Duodenal mucosa (tissue), 2 donors: ENCODE measurements at regions not wholly inside any gene's neighbourhood (a gene's known extent, or its start where the extent isn't known, plus 50 kb on each side); places are given as distances from the start of the nearest gene placed in this dataset.
"Not testable (repeated sequence)": the region's sequence is repeated elsewhere in the genome, so short reads cannot be mapped to it uniquely, and the experiment has no call there.

Experiments used
- H3K27ac ChIP-seq: one replicate; pipeline ENCODE4 v1.7.0; 2013; ENCODE audit warnings: low read depth, low read length
- H3K27me3 ChIP-seq, 2 donors: one replicate each; pipeline ENCODE4 v1.7.0; 2013; ENCODE audit warnings: low read length in 2 of 2, control low read depth in 1 of 2; ENCODE audit not compliant: insufficient read depth in 2 of 2, control insufficient read depth in 1 of 2
- H3K36me3 ChIP-seq, 2 donors: one replicate each; pipeline ENCODE4 v1.7.0; 2013; ENCODE audit warnings: low read length in 2 of 2, control low read depth in 1 of 2; ENCODE audit not compliant: insufficient read depth in 2 of 2, control insufficient read depth in 1 of 2
- H3K4me1 ChIP-seq, 2 donors: one replicate each; pipeline ENCODE4 v1.7.0; 2013; ENCODE audit warnings: low read length in 2 of 2, control low read depth in 1 of 2; ENCODE audit not compliant: insufficient read depth in 2 of 2, control insufficient read depth in 1 of 2
- H3K4me3 ChIP-seq, 2 donors: one replicate each; pipeline ENCODE4 v1.7.0; 2013; ENCODE audit warnings: low read length in 2 of 2, low read depth in 1 of 2
- H3K9ac ChIP-seq, 2 donors: one replicate each; pipeline ENCODE4 v1.7.0; 2013; ENCODE audit warnings: low read length in 2 of 2, low read depth in 1 of 2
- H3K9me3 ChIP-seq, 2 donors: one replicate each; pipeline ENCODE4 v1.7.0; 2013; ENCODE audit warnings: low read length in 2 of 2, control low read depth in 1 of 2; ENCODE audit not compliant: control insufficient read depth in 1 of 2

DNA sequence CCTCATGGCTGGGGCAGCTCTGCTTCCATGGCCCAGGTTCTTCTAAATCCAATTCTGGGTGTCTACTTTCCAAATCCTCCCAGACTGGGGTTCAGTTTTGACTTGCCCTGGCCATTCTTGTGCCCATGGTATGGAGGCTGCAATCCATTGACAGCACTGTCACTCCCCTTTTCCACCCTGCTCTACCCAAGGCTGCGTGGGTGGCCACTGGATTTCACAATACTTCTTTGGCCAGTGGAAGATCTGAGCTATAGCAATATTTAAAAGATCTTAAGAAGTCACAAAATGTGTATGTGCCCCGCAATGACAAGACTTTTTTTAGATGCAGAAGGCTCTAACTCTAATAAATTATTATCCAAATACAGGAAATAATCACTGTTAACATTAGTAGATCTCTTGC is 329.4 kb upstream of the CCL2 start:
- H3K27me3 ChIP-seq = peaks cover 0 to 4% of the 10 kb centered on the region in 2 donors
- H3K9ac ChIP-seq = no peak overlapping the region
- H3K4me3 ChIP-seq = no peak overlapping the region
- H3K4me1 ChIP-seq = no peaks in the 10 kb centered on the region
- no peaks in the 10 kb centered on the region for H3K36me3 ChIP-seq
- no peaks in the 10 kb centered on the region for H3K9me3 ChIP-seq
- H3K27ac ChIP-seq = no peak overlapping the region

DNA sequence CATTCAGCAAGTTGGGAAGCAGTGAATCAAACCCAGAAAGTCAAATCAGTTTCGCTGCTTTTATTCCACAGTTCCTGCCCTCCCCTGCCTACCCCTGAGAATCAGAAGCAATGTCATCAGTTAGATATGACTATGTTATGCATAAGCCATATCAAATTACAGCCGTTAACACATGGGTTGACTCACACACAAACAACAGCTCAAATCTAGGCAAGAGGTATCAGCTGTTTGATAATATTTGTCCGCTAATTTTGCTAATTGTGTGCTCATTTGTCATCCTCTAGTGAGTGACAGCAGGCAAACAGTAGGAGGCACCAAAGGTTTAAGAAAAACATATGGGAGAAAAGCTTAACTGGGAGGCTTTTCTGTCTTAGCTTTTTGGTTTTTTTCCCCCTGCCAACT is 327.4 kb upstream of the CCL2 start:
- Histone ChIP-seq H3K27me3 (peaks cover 0 to 4% of the 10 kb centered on the region in 2 donors), H3K4me3 (no peak overlapping the region), H3K9ac (no peak overlapping the region), H3K4me1 (no peaks in the 10 kb centered on the region), H3K9me3 (no peaks in the 10 kb centered on the region), H3K27ac (no peak overlapping the region), H3K36me3 (no peaks in the 10 kb centered on the region)

DNA sequence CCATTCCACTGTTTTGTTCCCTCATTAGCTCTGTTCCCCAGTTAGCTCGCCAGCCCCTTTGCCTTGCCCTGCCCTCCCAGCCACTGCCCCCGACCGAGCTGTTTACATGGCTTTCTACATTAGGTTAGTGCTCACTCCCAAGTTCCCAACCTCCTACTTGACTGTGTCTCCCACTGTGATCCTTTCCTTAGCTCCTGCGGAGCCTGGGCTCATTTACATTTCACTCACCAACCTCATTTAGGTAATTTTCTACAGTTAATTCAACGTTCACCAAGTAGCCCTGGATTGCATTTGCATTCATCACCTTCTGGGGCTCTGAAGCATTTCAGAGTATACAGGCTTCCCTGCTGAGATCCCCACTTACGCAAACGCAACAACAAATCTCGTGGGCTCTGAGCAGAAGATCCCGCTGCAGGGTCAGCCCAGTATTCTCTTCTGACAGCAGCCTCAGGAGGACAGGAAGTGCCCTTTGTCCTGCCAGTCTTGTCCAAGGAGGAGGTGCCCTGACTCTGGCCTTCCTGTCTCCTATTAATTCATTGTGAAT is 325.8 kb upstream of the CCL2 start:
- Histone ChIP-seq H3K36me3 (no peaks in the 10 kb centered on the region), H3K27me3 (peaks cover 0 to 4% of the 10 kb centered on the region in 2 donors), H3K9me3 (no peaks in the 10 kb centered on the region), H3K9ac (no peak overlapping the region), H3K27ac (no peak overlapping the region), H3K4me1 (no peaks in the 10 kb centered on the region), H3K4me3 (no peak overlapping the region)

DNA sequence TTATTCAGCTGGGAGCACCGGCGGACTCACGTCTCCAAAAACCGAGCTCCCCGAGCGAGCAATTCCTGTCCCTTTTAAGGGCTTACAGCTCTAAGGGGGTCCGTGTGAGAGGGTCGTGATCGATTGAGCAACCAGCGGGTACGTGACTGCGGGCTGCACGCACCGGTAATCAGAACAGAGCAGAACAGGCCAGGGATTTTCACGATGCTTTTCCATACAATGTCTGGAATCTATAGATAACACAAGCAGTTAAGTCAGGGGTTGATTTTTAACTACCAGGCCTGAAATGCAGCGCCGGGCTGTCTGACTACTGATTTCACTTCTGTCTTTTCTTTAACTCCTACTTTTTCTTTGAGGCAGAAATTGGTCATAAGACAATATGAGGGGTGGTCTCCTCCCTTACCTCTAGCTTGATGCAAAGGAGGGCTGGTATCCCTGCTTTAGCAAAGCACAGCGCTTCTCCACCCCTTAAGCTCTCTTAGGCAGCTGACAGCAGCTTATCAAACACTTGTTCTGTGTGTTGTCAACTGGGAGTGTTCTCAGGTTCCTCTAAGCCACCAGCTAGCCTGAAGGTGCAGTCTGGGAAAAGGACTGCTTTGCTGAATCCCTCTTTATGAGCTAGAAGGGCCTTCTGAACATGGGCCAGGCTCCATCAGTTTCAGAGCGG is 323.8 kb upstream of the CCL2 start:
- H3K9me3 ChIP-seq, H3K36me3 ChIP-seq, H3K4me1 ChIP-seq, H3K4me3 ChIP-seq, H3K27me3 ChIP-seq, H3K9ac ChIP-seq, H3K27ac ChIP-seq: not testable (repeated sequence)

DNA sequence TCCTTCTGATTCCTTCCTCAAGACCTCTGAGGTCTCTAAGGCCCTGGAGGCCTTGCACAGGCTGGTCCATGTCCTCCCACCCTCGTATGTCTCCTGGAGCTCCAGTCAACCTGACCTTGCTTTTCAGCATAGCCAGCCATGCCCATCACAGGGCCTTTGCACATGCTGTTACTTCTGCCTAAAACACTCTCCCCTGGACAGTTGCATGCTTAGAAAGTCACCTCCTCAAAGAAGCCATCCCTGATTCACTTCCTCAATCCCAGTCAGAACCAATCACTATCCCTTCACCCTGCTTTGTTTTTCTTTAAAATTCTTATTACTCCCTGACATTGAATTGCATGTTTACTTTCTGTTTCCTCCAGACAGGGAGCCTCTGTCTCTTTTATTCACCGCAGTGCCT is 322.1 kb upstream of the CCL2 start:
- Histone ChIP-seq H3K36me3 (no peaks in the 10 kb centered on the region), H3K9me3 (no peaks in the 10 kb centered on the region), H3K9ac (no peak overlapping the region), H3K4me3 (no peak overlapping the region), H3K27ac (no peak overlapping the region), H3K4me1 (no peaks in the 10 kb centered on the region), H3K27me3 (peaks cover 0 to 4% of the 10 kb centered on the region in 2 donors)

DNA sequence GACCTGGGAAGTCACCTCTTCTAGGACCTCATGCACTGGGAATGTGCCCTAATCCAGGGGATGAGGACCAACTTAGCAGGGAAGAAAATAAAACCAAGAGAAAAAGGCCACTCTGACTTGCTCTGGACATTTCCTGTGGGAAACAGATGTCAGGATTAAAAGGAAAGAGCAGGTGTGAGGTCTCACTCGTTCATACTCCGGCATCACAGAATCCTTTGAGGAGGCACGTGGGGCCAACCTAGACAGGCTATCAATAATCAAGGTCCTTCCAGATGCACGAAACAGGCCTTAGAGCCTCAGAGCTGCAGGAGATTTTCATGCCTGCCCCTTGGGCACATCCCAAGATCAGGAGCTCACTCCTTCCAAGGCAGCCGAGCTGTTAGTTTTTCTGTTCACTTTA is 321.5 kb upstream of the CCL2 start:
- Histone ChIP-seq H3K4me1 (no peaks in the 10 kb centered on the region), H3K9me3 (no peaks in the 10 kb centered on the region), H3K27ac (no peak overlapping the region), H3K4me3 (no peak overlapping the region), H3K36me3 (no peaks in the 10 kb centered on the region), H3K27me3 (peaks cover 0 to 3% of the 10 kb centered on the region in 2 donors), H3K9ac (no peak overlapping the region)

DNA sequence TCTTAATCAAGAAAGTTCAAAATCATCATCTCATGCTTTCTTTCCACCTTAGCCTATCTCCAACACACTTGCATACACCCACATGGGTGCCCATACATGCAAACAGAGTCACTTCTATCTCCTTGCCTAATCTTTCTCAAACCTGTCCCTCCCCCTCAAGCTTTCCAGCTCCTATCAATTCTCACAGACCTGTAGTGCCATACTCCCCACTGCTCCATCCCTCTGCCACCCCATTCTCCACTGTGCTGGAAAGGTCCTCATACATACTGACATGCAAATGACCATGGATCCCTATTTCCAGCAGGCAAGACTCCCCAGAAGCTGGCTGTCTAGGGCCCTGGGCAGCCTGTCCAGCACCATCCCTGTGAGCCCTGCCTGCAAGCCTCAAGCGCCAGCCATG is 320.4 kb upstream of the CCL2 start:
- Histone ChIP-seq H3K36me3 (no peaks in the 10 kb centered on the region), H3K9me3 (no peaks in the 10 kb centered on the region), H3K4me1 (no peaks in the 10 kb centered on the region), H3K4me3 (no peak overlapping the region), H3K27ac (no peak overlapping the region), H3K27me3 (no peaks in the 10 kb centered on the region), H3K9ac (no peak overlapping the region)

DNA sequence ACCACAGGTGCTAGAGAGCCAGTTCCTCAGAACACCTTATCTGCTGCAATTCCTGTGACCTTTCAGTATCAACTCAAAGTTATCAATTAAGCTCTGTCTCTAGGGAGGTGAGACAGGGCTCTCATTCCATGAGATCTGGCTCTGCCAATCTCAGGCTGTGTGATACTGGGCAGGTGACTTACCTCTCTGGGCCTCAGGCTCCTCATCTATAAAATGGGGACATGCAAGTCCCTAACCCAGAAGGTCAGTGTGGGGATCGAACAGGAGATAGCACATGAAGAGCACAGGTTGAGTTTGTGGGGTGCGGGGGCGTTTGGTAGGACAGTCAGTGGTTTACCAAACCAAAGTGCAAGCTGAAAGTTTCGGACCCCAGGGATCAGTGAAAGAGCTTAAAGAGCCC is 319.3 kb upstream of the CCL2 start:
- Histone ChIP-seq H3K9ac (no peak overlapping the region), H3K27me3 (no peaks in the 10 kb centered on the region)

DNA sequence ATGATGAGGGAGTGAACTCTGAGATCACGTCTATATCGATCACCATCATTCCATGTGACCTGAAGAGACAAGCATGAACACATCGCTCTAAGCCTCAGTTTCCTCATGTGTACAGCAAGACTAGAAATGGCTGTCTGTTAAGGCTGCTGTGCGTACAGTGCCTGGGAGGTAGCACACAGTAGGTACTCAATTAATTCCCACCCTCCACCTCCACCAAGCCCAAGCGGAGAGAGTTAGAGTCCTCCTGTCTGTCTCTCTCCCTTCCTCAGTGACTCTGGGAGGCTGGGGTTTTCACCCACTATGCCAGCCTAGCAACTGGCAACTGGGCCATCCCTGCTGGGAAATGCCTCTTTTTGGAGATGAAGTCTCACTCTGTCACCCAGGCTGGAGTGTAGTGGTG is 318.3 kb upstream of the CCL2 start:
- Histone ChIP-seq H3K27ac (no peak overlapping the region), H3K4me1 (no peaks in the 10 kb centered on the region), H3K9ac (no peak overlapping the region), H3K27me3 (no peaks in the 10 kb centered on the region), H3K36me3 (no peaks in the 10 kb centered on the region), H3K4me3 (no peak overlapping the region), H3K9me3 (no peaks in the 10 kb centered on the region)

More for the DNA sequence above, 319.3 kb upstream of the CCL2 start:
- Histone ChIP-seq H3K4me3 (no peak overlapping the region), H3K36me3 (no peaks in the 10 kb centered on the region), H3K4me1 (no peaks in the 10 kb centered on the region), H3K27ac (no peak overlapping the region), H3K9me3 (no peaks in the 10 kb centered on the region)

DNA sequence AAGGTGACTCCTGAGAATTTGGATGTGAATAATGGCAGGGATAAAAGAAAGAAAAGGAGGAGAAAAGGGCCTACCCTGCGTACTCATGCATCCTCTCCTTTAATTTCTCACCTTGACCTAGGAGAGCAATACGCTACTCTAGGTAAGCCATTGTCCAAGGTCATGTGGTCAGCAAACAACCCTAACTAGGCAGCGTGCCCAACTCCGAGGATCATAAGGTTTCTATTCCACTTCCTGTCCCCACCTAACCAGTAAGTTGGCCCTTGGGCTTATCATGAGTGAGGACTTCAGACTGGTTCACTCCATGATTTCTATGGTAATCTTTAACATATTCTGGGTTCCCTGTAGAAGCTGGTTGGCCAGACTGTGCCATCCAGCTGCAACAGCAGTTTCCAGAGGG is 315.1 kb upstream of the CCL2 start:
- no peak overlapping the region for H3K27ac ChIP-seq
- H3K9ac ChIP-seq = no peak overlapping the region
- H3K27me3 ChIP-seq = no peaks in the 10 kb centered on the region
- no peaks in the 10 kb centered on the region for H3K36me3 ChIP-seq
- H3K4me3 ChIP-seq = no peak overlapping the region
- H3K4me1 ChIP-seq = no peaks in the 10 kb centered on the region
- H3K9me3 ChIP-seq = no peaks in the 10 kb centered on the region
